HEK293 (cell line): ENCODE measurements at regions not wholly inside any gene's neighbourhood (a gene's known extent, or its start where the extent isn't known, plus 50 kb on each side); places are given as distances from the start of the nearest gene placed in this dataset.

Experiments
- CTCF ChIP-seq: fragments of 450-650 bp; formaldehyde crosslinking; IDR thresholded peaks from 2 replicates; pipeline ENCODE4 v1.5.1; 2016; ENCODE audit warnings: missing biosample characterization, missing genetic modification characterization
- INSM2 ChIP-seq: fragments of 450-650 bp; formaldehyde crosslinking; IDR thresholded peaks from 2 replicates; pipeline ENCODE4 v1.5.1; 2016; ENCODE audit warnings: missing biosample characterization, missing genetic modification characterization
- KLF9 ChIP-seq: fragments of 450-650 bp; formaldehyde crosslinking; IDR thresholded peaks from 2 replicates; pipeline ENCODE4 v1.5.1; 2016; ENCODE audit warnings: missing biosample characterization, missing genetic modification characterization, low read depth
- OSR2 ChIP-seq: fragments of 450-650 bp; formaldehyde crosslinking; IDR thresholded peaks from 2 replicates; pipeline ENCODE4 v1.5.1; 2016; ENCODE audit warnings: missing biosample characterization, missing genetic modification characterization
- PRDM1 ChIP-seq: fragments of 450-650 bp; formaldehyde crosslinking; IDR thresholded peaks from 2 replicates; pipeline ENCODE4; 2016; ENCODE audit warnings: missing biosample characterization, missing genetic modification characterization
- SP7 ChIP-seq: fragments of 450-650 bp; formaldehyde crosslinking; IDR thresholded peaks from 2 replicates; pipeline ENCODE4 v1.5.1; 2016; ENCODE audit warnings: missing biosample characterization, missing genetic modification characterization
- TCF7L2 ChIP-seq: IDR thresholded peaks from 2 replicates; pipeline ENCODE4 v1.6.1; 2011; ENCODE audit warnings: low read depth, mild to moderate bottlenecking, inconsistent platforms, low read length, moderate library complexity, borderline replicate concordance
- ZBTB1 ChIP-seq: fragments of 450-650 bp; formaldehyde crosslinking; IDR thresholded peaks from 2 replicates; pipeline ENCODE4 v1.5.1; 2016; ENCODE audit warnings: missing biosample characterization, missing genetic modification characterization
- ZFP37 ChIP-seq: fragments of 450-650 bp; formaldehyde crosslinking; IDR thresholded peaks from 2 replicates; pipeline ENCODE4 v1.5.1; 2016; ENCODE audit warnings: missing biosample characterization, missing genetic modification characterization
- ZFP41 ChIP-seq: fragments of 450-650 bp; formaldehyde crosslinking; IDR thresholded peaks from 2 replicates; pipeline ENCODE4 v1.5.1; 2016; ENCODE audit warnings: missing biosample characterization, missing genetic modification characterization, borderline replicate concordance
- ZNF221 ChIP-seq: fragments of 450-650 bp; formaldehyde crosslinking; IDR thresholded peaks from 2 replicates; pipeline ENCODE4 v1.5.1; 2017; ENCODE audit warnings: missing biosample characterization, missing genetic modification characterization, borderline replicate concordance
- ZNF248 ChIP-seq: fragments of 450-650 bp; formaldehyde crosslinking; IDR thresholded peaks from 2 replicates; pipeline ENCODE4 v1.5.1; 2017; ENCODE audit warnings: missing biosample characterization, missing genetic modification characterization
- ZNF341 ChIP-seq: fragments of 450-650 bp; formaldehyde crosslinking; IDR thresholded peaks from 2 replicates; pipeline ENCODE4; 2016; ENCODE audit warnings: low read depth, missing biosample characterization, missing genetic modification characterization
- ZNF354C ChIP-seq: fragments of 450-650 bp; formaldehyde crosslinking; IDR thresholded peaks from 2 replicates; pipeline ENCODE4 v1.5.1; 2016; ENCODE audit warnings: missing biosample characterization, missing genetic modification characterization, low read depth, borderline replicate concordance
- ZNF366 ChIP-seq: fragments of 450-650 bp; formaldehyde crosslinking; conservative IDR thresholded peaks from 2 replicates; pipeline ENCODE4 v1.5.1; 2016; ENCODE audit warnings: missing biosample characterization, missing genetic modification characterization
- ZNF426 ChIP-seq: fragments of 450-650 bp; formaldehyde crosslinking; IDR thresholded peaks from 2 replicates; pipeline ENCODE4 v1.5.1; 2017; ENCODE audit warnings: missing biosample characterization, missing genetic modification characterization, mild to moderate bottlenecking, inconsistent platforms, moderate library complexity
- ZNF433 ChIP-seq: fragments of 450-650 bp; formaldehyde crosslinking; IDR thresholded peaks from 2 replicates; pipeline ENCODE4 v1.5.1; 2016; ENCODE audit warnings: missing biosample characterization, missing genetic modification characterization, low read depth
- ZNF510 ChIP-seq: fragments of 450-650 bp; formaldehyde crosslinking; IDR thresholded peaks from 2 replicates; pipeline ENCODE4 v1.5.1; 2018; ENCODE audit warnings: mild to moderate bottlenecking, missing genetic modification characterization, missing biosample characterization; ENCODE audit not compliant: insufficient replicate concordance
- ZNF555 ChIP-seq: fragments of 450-650 bp; formaldehyde crosslinking; conservative IDR thresholded peaks from 2 replicates; pipeline ENCODE4 v1.5.1; 2017; ENCODE audit warnings: missing biosample characterization, mild to moderate bottlenecking, missing genetic modification characterization, inconsistent platforms
- ZNF561 ChIP-seq: fragments of 450-650 bp; IDR thresholded peaks from 2 replicates; pipeline ENCODE4 v1.5.1; 2018; ENCODE audit warnings: missing biosample characterization, missing genetic modification characterization, borderline replicate concordance
- ZNF621 ChIP-seq: fragments of 450-650 bp; formaldehyde crosslinking; IDR thresholded peaks from 2 replicates; pipeline ENCODE4 v1.5.1; 2017; ENCODE audit warnings: missing biosample characterization, missing genetic modification characterization
- ZNF624 ChIP-seq: fragments of 450-650 bp; formaldehyde crosslinking; IDR thresholded peaks from 2 replicates; pipeline ENCODE4 v1.5.1; 2017; ENCODE audit warnings: missing biosample characterization, missing genetic modification characterization
- ZNF639 ChIP-seq: fragments of 450-650 bp; formaldehyde crosslinking; IDR thresholded peaks from 2 replicates; pipeline ENCODE4 v1.5.1; 2016; ENCODE audit warnings: missing biosample characterization, missing genetic modification characterization
- ZNF701 ChIP-seq: fragments of 450-650 bp; formaldehyde crosslinking; IDR thresholded peaks from 2 replicates; pipeline ENCODE4 v1.5.1; 2016; ENCODE audit warnings: missing biosample characterization, missing genetic modification characterization
- ZNF707 ChIP-seq: fragments of 450-650 bp; formaldehyde crosslinking; IDR thresholded peaks from 2 replicates; pipeline ENCODE4 v1.5.1; 2016; ENCODE audit warnings: missing biosample characterization, missing genetic modification characterization
- ZSCAN23 ChIP-seq: fragments of 450-650 bp; formaldehyde crosslinking; IDR thresholded peaks from 2 replicates; pipeline ENCODE4 v1.5.1; 2016; ENCODE audit warnings: missing biosample characterization, missing genetic modification characterization
- ZSCAN5A ChIP-seq: fragments of 450-650 bp; formaldehyde crosslinking; IDR thresholded peaks from 2 replicates; pipeline ENCODE4 v1.5.1; 2016; ENCODE audit warnings: missing biosample characterization, missing genetic modification characterization
- TF ChIP-seq, protein P1 (sequence below): fragments of 450-650 bp; formaldehyde crosslinking; IDR thresholded peaks from 2 replicates; pipeline ENCODE4 v1.5.1; 2017; ENCODE audit warnings: missing biosample characterization, missing genetic modification characterization

DNA sequence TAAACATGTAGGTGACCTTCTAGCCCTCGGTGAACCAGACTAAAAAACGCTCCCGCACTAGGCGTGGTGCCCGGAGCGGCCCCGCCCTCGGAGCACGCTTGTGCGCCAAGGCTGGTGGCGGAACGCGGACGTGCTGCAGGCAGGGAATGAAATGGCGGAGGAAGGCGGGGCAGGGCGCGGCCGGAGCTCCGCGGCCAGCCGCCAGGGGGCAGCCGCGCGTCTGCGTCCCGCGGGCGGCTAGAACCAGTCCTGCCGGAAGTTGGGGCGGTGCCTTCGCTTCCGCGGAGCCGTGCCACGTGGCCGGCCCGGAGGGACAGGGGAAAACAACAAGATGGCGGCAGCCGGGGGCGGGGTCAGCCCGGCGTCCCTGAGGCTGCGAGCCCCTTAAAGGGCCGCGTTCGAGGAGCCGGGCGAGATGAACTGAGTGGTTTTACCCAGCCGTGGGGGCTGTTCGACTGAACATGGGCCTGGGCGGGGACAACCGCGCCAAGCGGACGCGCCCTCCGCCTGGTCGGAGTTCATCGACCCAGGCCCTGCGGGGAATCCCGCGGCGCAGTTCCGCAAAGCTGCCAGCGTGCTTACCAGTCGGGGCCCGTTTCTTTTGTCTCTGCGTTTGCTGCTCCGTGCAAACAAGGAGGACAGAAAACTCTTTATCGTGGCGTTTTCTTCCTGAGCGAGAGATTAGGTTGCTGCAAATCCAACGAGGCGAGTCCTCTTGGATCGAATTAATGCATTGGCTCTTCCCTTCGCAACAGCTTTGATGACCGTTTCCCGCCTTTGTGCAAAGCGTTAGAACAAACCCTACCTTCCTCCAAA, 90.9 kb upstream of the CHD2 start (continued):
- peak; percentile 93; the same call in 1 of the 2 replicates for TF ChIP-seq CTCF
- no peak for TF ChIP-seq ZNF433 (tag by site-specific recombination)
- TF ChIP-seq ZNF510 (tag by site-specific recombination) = no peak
- TF ChIP-seq ZNF555 (tag by site-specific recombination) = no peak
- TF ChIP-seq ZFP41 = no peak
- TF ChIP-seq ZNF707 (tag by site-specific recombination) = no peak
- no peak for TF ChIP-seq ZNF426 (tag by site-specific recombination)
- no peak for TF ChIP-seq OSR2 (tag by site-specific recombination)
- TF ChIP-seq ZNF639 = peak; percentile 83
- no peak for TF ChIP-seq ZNF624 (tag by site-specific recombination)
- peak; percentile 66 for TF ChIP-seq SP7 (tag by site-specific recombination)
- TF ChIP-seq ZNF354C (tag by site-specific recombination) = no peak
- TF ChIP-seq INSM2 (tag by site-specific recombination) = peak; percentile 67; the same call in 1 of the 2 replicates
- TF ChIP-seq ZSCAN5A (tag by site-specific recombination) = 0 out of 2 replicates have a peak, but pooled peaks have one; percentile 6
- TF ChIP-seq ZBTB1 (tag by site-specific recombination) = no peak
- peak; percentile 87 for TF ChIP-seq KLF9 (tag by site-specific recombination)
- no peak for TF ChIP-seq ZNF248 (tag by site-specific recombination)
- TF ChIP-seq ZSCAN23 = no peak
- peak; percentile 100 for TF ChIP-seq ZNF341 (tag by site-specific recombination)
- TF ChIP-seq PRDM1 (tag by site-specific recombination) = no peak
- no peak for TF ChIP-seq ZNF621 (tag by site-specific recombination)
- TF ChIP-seq ZNF701 (tag by site-specific recombination) = no peak
- TF ChIP-seq TCF7L2 = peak; percentile 16; the same call in 1 of the 2 replicates
- no peak for TF ChIP-seq ZNF221 (tag by site-specific recombination)
- TF ChIP-seq ZNF366 (tag by site-specific recombination) = peak; percentile 89
- TF ChIP-seq, protein P1, sequence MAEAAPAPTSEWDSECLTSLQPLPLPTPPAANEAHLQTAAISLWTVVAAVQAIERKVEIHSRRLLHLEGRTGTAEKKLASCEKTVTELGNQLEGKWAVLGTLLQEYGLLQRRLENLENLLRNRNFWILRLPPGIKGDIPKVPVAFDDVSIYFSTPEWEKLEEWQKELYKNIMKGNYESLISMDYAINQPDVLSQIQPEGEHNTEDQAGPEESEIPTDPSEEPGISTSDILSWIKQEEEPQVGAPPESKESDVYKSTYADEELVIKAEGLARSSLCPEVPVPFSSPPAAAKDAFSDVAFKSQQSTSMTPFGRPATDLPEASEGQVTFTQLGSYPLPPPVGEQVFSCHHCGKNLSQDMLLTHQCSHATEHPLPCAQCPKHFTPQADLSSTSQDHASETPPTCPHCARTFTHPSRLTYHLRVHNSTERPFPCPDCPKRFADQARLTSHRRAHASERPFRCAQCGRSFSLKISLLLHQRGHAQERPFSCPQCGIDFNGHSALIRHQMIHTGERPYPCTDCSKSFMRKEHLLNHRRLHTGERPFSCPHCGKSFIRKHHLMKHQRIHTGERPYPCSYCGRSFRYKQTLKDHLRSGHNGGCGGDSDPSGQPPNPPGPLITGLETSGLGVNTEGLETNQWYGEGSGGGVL = no peak
- peak; percentile 53; the same call in 1 of the 2 replicates for TF ChIP-seq ZFP37 (tag by site-specific recombination)
- peak; percentile 91; the same call in 1 of the 2 replicates for TF ChIP-seq ZNF561 (tag by site-specific recombination)
